ENCODE measurements at regions not wholly inside any gene's neighbourhood (a gene's known extent, or its start where the extent isn't known, plus 50 kb on each side); places are given as distances from the start of the nearest gene placed in this dataset.

DNA sequence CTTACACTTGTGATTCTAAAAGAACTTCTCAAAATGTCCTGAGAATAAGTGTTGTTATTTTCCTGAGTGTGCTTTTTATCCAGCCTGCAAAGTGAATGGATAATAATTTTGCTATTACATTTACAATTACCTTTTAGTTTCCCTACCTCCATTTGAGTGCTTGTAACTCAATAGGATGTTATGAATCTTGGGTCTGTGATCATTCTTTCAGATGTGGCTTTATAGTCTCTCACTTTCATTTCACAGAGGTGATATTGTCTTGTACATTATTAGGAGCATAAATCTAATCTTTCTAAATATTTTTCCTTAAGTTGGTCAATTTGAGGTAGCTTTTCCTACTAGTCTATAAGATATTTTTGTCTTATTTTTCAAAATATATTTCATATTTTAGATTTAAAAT is 386.3 kb upstream of the EPHA6 start:
- DNase-seq (no peak), ATAC-seq (no peak)
- no peak overlapping the region for H3K27ac ChIP-seq
- no peak overlapping the region for H3K4me3 ChIP-seq
- in situ Hi-C loops (cut with MboI; ENCODE audit: low sequenced_read_pairs in 4 of 4) = no loop called here
- H3K4me1 ChIP-seq = no peaks in the 10 kb centered on the region
- H3K27me3 ChIP-seq = no peaks in the 10 kb centered on the region
- intact Hi-C loops (cut with DNase I; ENCODE audit: low total_unique reads) = no loop called here
- no peaks in the 10 kb centered on the region for H3K36me3 ChIP-seq
- H3K9me3 ChIP-seq = no peaks in the 10 kb centered on the region
- TF ChIP-seq POLR2A (IDR thresholded peaks at IDR 0.05) (no peak), CTCF (IDR thresholded peaks at IDR 0.05 in 4 of 5, conservative IDR thresholded peaks at IDR 0.05 in 1 of 5) (no peak)

DNA sequence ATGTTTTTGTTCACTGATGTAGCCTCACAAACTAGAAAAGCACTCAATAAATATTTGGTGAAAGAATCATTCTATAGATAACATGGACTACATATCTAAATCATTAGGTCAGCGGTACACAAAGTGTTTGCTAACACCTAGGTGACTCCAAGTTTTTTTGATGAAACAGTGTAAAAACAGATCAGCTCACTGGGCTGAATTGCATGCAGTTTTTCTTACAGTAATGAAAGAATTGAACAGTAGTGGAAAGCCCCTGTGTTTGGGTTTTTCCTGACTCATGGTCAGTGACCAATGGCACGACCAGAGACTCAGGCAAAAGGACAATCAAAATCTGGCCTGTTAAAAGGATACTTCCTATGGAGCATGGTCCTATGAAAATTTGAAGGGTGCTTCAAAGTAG is 384.3 kb upstream of the EPHA6 start:
- DNase-seq (no peak), ATAC-seq (no peak)
- Histone ChIP-seq H3K36me3 (no peaks in the 10 kb centered on the region), H3K27ac (no peak overlapping the region), H3K4me3 (no peak overlapping the region), H3K4me1 (no peaks in the 10 kb centered on the region), H3K27me3 (no peaks in the 10 kb centered on the region), H3K9me3 (no peaks in the 10 kb centered on the region)
- intact Hi-C loops (cut with DNase I; ENCODE audit: low total_unique reads) (no loop called here), in situ Hi-C loops (cut with MboI; ENCODE audit: low sequenced_read_pairs in 4 of 4) (no loop called here)
- no peak for TF ChIP-seq CTCF (IDR thresholded peaks at IDR 0.05 in 4 of 5, conservative IDR thresholded peaks at IDR 0.05 in 1 of 5)
- TF ChIP-seq POLR2A (IDR thresholded peaks at IDR 0.05) = no peak

- TF ChIP-seq POLR2A (IDR thresholded peaks at IDR 0.05) (no peak), CTCF (IDR thresholded peaks at IDR 0.05 in 4 of 5, conservative IDR thresholded peaks at IDR 0.05 in 1 of 5) (no peak)
- H3K4me1 ChIP-seq = no peaks in the 10 kb centered on the region
- intact Hi-C loops (cut with DNase I; ENCODE audit: low total_unique reads) (no loop called here), in situ Hi-C loops (cut with MboI; ENCODE audit: low sequenced_read_pairs in 4 of 4) (no loop called here)
- no peak for ATAC-seq
- no peaks in the 10 kb centered on the region for H3K36me3 ChIP-seq
- no peak for DNase-seq
- H3K9me3 ChIP-seq = no peaks in the 10 kb centered on the region
- no peaks in the 10 kb centered on the region for H3K27me3 ChIP-seq
- no peak overlapping the region for H3K27ac ChIP-seq
- no peak overlapping the region for H3K4me3 ChIP-seq
Measured at GRCh38 chr3:96434651-96435050, 379.7 kb upstream of the EPHA6 start.

- Histone ChIP-seq H3K4me1 (no peaks in the 10 kb centered on the region), H3K27ac (no peak overlapping the region), H3K27me3 (no peaks in the 10 kb centered on the region), H3K9me3 (no peaks in the 10 kb centered on the region), H3K4me3 (no peak overlapping the region), H3K36me3 (no peaks in the 10 kb centered on the region)
- intact Hi-C loops (cut with DNase I; ENCODE audit: low total_unique reads) (no loop called here), in situ Hi-C loops (cut with MboI; ENCODE audit: low sequenced_read_pairs in 4 of 4) (no loop called here)
- DNase-seq = no peak
- ATAC-seq = no peak
- TF ChIP-seq POLR2A (IDR thresholded peaks at IDR 0.05) (no peak), CTCF (IDR thresholded peaks at IDR 0.05 in 4 of 5, conservative IDR thresholded peaks at IDR 0.05 in 1 of 5) (no peak)
Measured at GRCh38 chr3:96449346-96449745, 365.0 kb upstream of the EPHA6 start.

DNA sequence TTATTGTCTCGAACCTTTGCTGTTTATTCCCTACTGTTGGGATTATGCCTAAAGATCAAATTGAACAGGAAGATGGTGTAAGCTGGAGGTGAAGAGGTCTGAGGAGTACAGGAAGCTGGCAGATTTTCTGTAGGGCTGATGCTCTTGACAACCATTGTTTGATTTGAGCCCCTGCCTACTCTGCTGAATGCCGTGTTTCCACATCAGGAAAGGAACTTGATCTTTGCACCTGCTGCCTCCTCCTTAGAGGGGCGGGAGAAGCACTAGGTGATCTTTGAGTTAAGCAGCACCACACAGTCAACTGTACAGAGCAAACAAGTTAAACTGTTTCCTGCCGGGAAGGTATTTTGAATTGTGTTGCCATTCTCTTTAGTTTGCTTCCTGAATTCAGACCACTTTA is 364.6 kb upstream of the EPHA6 start:
- in situ Hi-C loops (cut with MboI; ENCODE audit: low sequenced_read_pairs in 4 of 4) = no loop called here
- intact Hi-C loops (cut with DNase I; ENCODE audit: low total_unique reads) = no loop called here
- H3K4me3 ChIP-seq = no peak overlapping the region
- DNase-seq (no peak), ATAC-seq (no peak)
- H3K27ac ChIP-seq = no peak overlapping the region
- no peaks in the 10 kb centered on the region for H3K4me1 ChIP-seq
- H3K27me3 ChIP-seq = no peaks in the 10 kb centered on the region
- no peaks in the 10 kb centered on the region for H3K9me3 ChIP-seq
- H3K36me3 ChIP-seq = no peaks in the 10 kb centered on the region
- no peak for TF ChIP-seq CTCF (IDR thresholded peaks at IDR 0.05 in 4 of 5, conservative IDR thresholded peaks at IDR 0.05 in 1 of 5)

All from gastrocnemius medialis (tissue), 4 donors.